Stomach (tissue), 8 donors: ENCODE measurements at regions not wholly inside any gene's neighbourhood (a gene's known extent, or its start where the extent isn't known, plus 50 kb on each side); places are given as distances from the start of the nearest gene placed in this dataset.

Experiments used
- DNase-seq, 2 donors: peaks; one replicate each; pipeline versions ENCODE4 v3.0.0 to v3.0.0-alpha.2; 2013 to 2019
- H3K27ac ChIP-seq, 5 donors: fragments of 200-600 bp in 4 of 5; sonication (generic) in 4 of 5; one replicate each; pipeline ENCODE4 v1.5.1; 2013 to 2019; ENCODE audit warnings: mild to moderate bottlenecking in 1 of 5, moderate library complexity in 1 of 5
- H3K27me3 ChIP-seq, 3 donors: fragments of 200-600 bp; sonication (generic); one replicate each; pipeline ENCODE4 v1.5.1; 2017 to 2019; ENCODE audit warnings: mixed run types in 1 of 3
- H3K36me3 ChIP-seq, 4 donors: fragments of 200-600 bp; sonication (generic); 1 replicate in 3 of 4; 2 replicates in 1 of 4; pipeline ENCODE4 v1.5.1; 2016 to 2019
- H3K4me1 ChIP-seq, 4 donors: fragments of 200-600 bp; sonication (generic); one replicate each; pipeline ENCODE4 v1.5.1; 2016 to 2019
- H3K4me3 ChIP-seq, 4 donors: fragments of 200-600 bp; sonication (generic) in 3 of 4; one replicate each; pipeline ENCODE4 v1.5.1; 2016 to 2019; ENCODE audit warnings: mild to moderate bottlenecking in 1 of 4
- H3K9me3 ChIP-seq, 4 donors: fragments of 200-600 bp; sonication (generic); one replicate each; pipeline ENCODE4 v1.5.1; 2016 to 2019
- EP300 ChIP-seq: sonication (generic); formaldehyde crosslinking; IDR thresholded peaks from one replicate; pipeline ENCODE4 v1.6.1; 2017; ENCODE audit warnings: antibody characterized with exemption
- POLR2A ChIP-seq, 4 donors: fragments of 450-650 bp; IDR thresholded peaks; one replicate each; pipeline ENCODE4 v1.6.1; 2016; ENCODE audit warnings: antibody characterized with exemption in 4 of 4, control low read depth in 2 of 4, mild to moderate bottlenecking in 1 of 4, moderate library complexity in 1 of 4
- POLR2AphosphoS5 ChIP-seq, 3 donors: sonication (generic); formaldehyde crosslinking; IDR thresholded peaks; one replicate each; pipeline ENCODE4 v1.6.1; 2016; ENCODE audit warnings: antibody characterized with exemption in 3 of 3
- WGBS, 5 donors: extraction: QIAGEN DNeasy Blood & Tissue Kit in 3 of 5; methylation state at CpG; one replicate each; pipeline versions ENCODE4 v1.1.5 to v1.1.7; 2013 to 2018; 5-methylcytosine and 5-hydroxymethylcytosine counted together
- intact Hi-C: fragments of 100-400 bp; cut with DNase I; formaldehyde crosslinking; loops from one replicate; pipeline ENCODE4 v1.15.1; 2023; ENCODE audit warnings: low total_unique reads
- TF ChIP-seq, protein P1 (sequence below), 7 experiments: fragments of 450-650 bp in 4 of 7; fragments of 200-600 bp in 3 of 7; sonication (generic) in 3 of 7; IDR thresholded peaks; one replicate each; pipeline ENCODE4 v1.5.1; 2016 to 2019; ENCODE audit warnings: antibody characterized with exemption in 7 of 7, control low read depth in 2 of 7, mild to moderate bottlenecking in 1 of 7
- donor health status: healthy with polysubstance abuse.
- donor health status: Bipolar disorder and iron deficiency.
- donor health status: healthy.

DNA sequence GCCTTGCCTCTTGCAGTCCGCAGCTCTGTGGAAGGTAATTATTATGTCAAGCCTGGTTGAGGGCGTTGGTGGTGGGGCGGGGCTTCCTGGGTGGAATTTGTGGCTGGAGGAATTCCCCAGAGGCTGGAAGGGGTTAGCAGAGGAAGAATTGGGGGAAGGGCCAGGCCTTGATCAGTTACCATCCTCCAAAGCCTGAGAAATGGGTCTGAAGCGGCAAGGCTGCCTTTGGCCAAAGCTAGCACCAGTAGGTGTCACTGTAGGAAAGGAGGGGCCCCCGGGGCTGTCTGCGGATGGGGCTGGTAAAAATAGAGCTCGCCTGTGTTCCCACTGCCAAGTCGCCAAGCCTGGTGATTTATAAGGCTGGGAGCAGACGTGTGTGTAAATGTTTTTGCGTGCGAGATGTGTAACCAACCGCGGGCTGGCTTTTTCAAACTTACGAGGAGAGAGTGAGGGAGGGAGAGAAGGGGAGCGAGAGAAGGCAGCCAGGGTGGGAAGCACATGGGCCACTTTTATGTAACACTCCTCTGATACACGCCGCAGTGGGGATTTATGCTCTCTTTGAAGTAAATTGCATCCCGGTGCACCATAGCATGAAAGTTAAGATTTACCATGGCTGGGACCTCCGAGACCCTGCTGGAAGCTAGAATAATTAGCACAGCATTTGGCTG lies 367.0 kb downstream of the BCOR start:
- peak overlapping the region in 1 of 5 donors; percentile 63 for H3K27ac ChIP-seq
- intact Hi-C loops: no loop called here
- H3K27me3 ChIP-seq: peaks cover 0 to 16% (median 0%) of the 10 kb centered on the region in 3 donors

DNA sequence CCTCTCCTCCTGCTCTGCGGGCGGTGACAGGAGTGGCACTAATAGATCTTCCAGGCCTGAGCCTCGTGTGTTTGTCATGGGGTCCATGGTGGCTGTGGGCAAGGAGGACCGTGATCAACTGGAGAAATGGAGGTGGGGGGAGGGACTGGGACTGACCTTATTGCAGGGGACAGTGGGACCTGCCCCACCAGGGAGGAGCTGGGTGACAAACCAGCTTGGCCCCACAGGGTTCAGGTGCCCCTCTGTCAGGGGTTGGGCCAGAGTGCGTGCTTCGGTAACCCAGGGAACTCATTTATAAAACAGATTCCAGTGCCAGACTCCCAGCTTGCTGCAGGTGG lies 366.5 kb downstream of the BCOR start:
- Histone ChIP-seq H3K4me3 (no peak overlapping the region), H3K36me3 (no peaks in the 10 kb centered on the region), H3K9me3 (peaks cover 0 to 12% (median 4%) of the 10 kb centered on the region in 4 donors), H3K27ac (peak overlapping the region in 1 of 5 donors; percentile 63), H3K27me3 (peaks cover 0 to 16% (median 0%) of the 10 kb centered on the region in 3 donors), H3K4me1 (peaks cover 6 to 40% (median 32%) of the 10 kb centered on the region in 4 donors)
- TF ChIP-seq, protein P1, sequence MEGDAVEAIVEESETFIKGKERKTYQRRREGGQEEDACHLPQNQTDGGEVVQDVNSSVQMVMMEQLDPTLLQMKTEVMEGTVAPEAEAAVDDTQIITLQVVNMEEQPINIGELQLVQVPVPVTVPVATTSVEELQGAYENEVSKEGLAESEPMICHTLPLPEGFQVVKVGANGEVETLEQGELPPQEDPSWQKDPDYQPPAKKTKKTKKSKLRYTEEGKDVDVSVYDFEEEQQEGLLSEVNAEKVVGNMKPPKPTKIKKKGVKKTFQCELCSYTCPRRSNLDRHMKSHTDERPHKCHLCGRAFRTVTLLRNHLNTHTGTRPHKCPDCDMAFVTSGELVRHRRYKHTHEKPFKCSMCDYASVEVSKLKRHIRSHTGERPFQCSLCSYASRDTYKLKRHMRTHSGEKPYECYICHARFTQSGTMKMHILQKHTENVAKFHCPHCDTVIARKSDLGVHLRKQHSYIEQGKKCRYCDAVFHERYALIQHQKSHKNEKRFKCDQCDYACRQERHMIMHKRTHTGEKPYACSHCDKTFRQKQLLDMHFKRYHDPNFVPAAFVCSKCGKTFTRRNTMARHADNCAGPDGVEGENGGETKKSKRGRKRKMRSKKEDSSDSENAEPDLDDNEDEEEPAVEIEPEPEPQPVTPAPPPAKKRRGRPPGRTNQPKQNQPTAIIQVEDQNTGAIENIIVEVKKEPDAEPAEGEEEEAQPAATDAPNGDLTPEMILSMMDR (IDR thresholded peaks at IDR 0.05): no peak
- no peak for TF ChIP-seq POLR2A (IDR thresholded peaks at IDR 0.05)
- TF ChIP-seq POLR2AphosphoS5 (IDR thresholded peaks at IDR 0.05): no peak
- TF ChIP-seq EP300: no peak
- 53 to 73% (median 70%) methylated on average over 2 to 6 of the region's 6 CpGs for WGBS, 5 donors
- intact Hi-C loops: no loop called here
- DNase-seq: no peak

More for the DNA sequence above, 367.0 kb downstream of the BCOR start:
- TF ChIP-seq, protein P1 (IDR thresholded peaks at IDR 0.05): peak in 4 of 7 experiments; percentile 21 to 53 (median 38)
- TF ChIP-seq POLR2A (IDR thresholded peaks at IDR 0.05) (no peak), POLR2AphosphoS5 (IDR thresholded peaks at IDR 0.05) (peak; percentile 9 to 23 (median 9)), EP300 (peak; percentile 40)
- whole genome bisulfite sequencing, 5 donors: 8 to 28% (median 15%) methylated on average over 18 to 19 of the region's 19 CpGs
- peak; percentile 69 to 85 for DNase-seq
- Histone ChIP-seq H3K4me3 (no peak overlapping the region), H3K36me3 (no peaks in the 10 kb centered on the region), H3K4me1 (peaks cover 3 to 37% (median 29%) of the 10 kb centered on the region in 4 donors), H3K9me3 (peaks cover 0 to 12% (median 4%) of the 10 kb centered on the region in 4 donors)

DNA sequence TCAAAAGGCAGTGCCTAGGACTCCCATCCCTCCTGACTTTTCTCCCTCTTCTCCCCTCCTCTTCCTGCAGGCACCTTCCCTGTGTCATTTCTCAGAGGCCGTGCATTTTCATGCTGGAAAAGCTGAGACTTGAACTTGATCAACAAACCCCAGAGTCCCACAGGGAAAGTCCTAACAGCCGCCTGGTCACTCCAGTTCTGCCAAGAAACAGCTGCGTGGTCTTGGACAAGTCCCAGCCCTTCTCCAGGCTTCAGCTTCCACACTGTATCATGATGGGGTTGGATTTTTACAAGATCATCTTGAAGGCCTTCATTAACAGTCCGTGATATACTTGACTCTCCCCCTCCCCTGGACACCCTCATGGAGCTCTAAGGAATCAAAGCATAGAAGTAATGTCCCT lies 366.0 kb downstream of the BCOR start:
- no peaks in the 10 kb centered on the region for H3K36me3 ChIP-seq
- H3K9me3 ChIP-seq: peaks cover 0 to 12% (median 4%) of the 10 kb centered on the region in 4 donors
- intact Hi-C loops: no loop called here
- WGBS, 5 donors: 43 to 60% (median 49%) methylated on average over 4 of the region's 4 CpGs
- H3K4me3 ChIP-seq: no peak overlapping the region
- H3K27me3 ChIP-seq: peaks cover 0 to 16% (median 0%) of the 10 kb centered on the region in 3 donors
- H3K27ac ChIP-seq: peak overlapping the region in 1 of 5 donors; percentile 63
- no peak for TF ChIP-seq POLR2AphosphoS5 (IDR thresholded peaks at IDR 0.05)
- TF ChIP-seq, protein P1 (IDR thresholded peaks at IDR 0.05): no peak
- TF ChIP-seq POLR2A (IDR thresholded peaks at IDR 0.05): no peak
- no peak for TF ChIP-seq EP300
- no peak for DNase-seq
- H3K4me1 ChIP-seq: peaks cover 10 to 45% (median 32%) of the 10 kb centered on the region in 4 donors

DNA sequence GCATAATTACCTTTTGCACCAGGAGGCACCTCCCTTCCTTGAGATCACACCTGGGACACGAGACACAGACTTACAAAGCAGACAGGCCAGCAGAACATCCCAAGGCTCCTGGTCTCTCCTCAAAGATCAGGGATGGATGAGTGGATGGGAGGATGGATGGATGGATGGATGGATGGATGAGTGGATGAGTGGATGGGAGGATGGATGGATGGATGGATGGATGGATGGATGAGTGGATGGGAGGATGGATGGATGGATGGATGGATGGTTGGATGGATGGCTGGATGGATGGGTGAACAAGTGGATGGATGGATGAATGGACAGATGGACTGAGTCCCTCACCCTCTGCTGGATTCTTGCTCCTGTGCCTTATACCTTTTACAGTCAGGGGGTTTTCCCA lies 364.0 kb downstream of the BCOR start:
- peaks cover 0 to 8% (median 2%) of the 10 kb centered on the region in 4 donors for H3K9me3 ChIP-seq
- TF ChIP-seq, protein P1 (IDR thresholded peaks at IDR 0.05): no peak
- TF ChIP-seq POLR2AphosphoS5 (IDR thresholded peaks at IDR 0.05): no peak
- no peak for TF ChIP-seq EP300
- no peak for TF ChIP-seq POLR2A (IDR thresholded peaks at IDR 0.05)
- H3K4me1 ChIP-seq: peaks cover 10 to 46% (median 30%) of the 10 kb centered on the region in 4 donors
- no peak for DNase-seq
- 45 to 75% (median 63%) methylated on average over 1 of the region's 1 CpG for WGBS, 5 donors
- no peak overlapping the region for H3K4me3 ChIP-seq
- H3K36me3 ChIP-seq: no peaks in the 10 kb centered on the region
- intact Hi-C loops: no loop called here
- peaks cover 0 to 16% (median 0%) of the 10 kb centered on the region in 3 donors for H3K27me3 ChIP-seq
- H3K27ac ChIP-seq: no peak overlapping the region
